ENCODE measurements at regions not wholly inside any gene's neighbourhood (a gene's known extent, or its start where the extent isn't known, plus 50 kb on each side); places are given as distances from the start of the nearest gene placed in this dataset.
"Not testable (repeated sequence)": the region's sequence is repeated elsewhere in the genome, so short reads cannot be mapped to it uniquely, and the experiment has no call there.

DNA sequence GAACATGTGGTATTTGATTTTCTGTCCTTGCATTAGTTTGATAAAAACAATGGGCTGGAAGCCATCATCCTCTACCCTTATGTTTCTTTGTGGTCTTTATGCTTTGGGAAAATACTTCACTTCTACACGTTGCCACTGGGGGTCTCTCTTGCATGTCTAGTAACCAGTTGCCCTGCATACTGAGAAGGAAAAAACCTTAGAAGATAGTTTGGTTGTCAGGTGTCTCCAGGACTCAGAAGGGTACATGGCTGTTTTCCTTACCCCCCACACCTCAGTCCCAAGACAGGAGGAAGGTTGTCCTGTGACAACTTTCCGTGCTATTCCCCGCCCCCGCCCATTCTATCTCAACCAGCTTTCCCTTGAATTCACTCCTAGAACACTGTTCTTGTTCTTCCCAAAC lies 62.1 kb upstream of the LANCL3 start:
- intact Hi-C loops (cut with micrococcal nuclease; ENCODE audit: unreplicated experiment): loop anchor here (1.0 to 10.0 kb wide), 2 partner anchors 225 to 316 kb away; no protein-coding TSS in a partner anchor

DNA sequence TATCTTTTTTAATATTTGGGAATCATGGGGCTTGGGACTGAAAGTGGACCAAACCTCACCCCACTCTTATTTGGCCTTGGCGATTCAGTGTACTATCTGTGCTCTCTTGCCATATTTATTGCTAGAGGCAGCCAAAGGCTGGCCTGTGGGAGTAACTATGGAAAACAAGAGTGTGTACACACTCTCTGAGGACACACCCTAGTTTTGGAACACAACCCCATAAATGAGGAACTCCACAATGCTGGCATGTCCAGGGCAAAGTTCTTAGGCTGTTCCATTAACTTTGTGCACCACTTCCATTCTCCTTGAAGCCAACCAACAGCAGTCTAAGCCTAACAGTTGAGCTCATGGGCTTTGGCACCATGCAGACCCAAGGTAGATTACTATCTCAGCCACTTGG lies 54.9 kb upstream of the LANCL3 start:
- intact Hi-C loops (cut with micrococcal nuclease; ENCODE audit: unreplicated experiment); H3K27ac Mint-ChIP-seq (ENCODE audit: unreplicated experiment); DNase-seq; BruUV-seq (replicated peaks); H3K36me3 Mint-ChIP-seq (ENCODE audit: insufficient read depth, unreplicated experiment); CTCF ChIA-PET; H3K9me3 Mint-ChIP-seq (ENCODE audit: low read depth, unreplicated experiment); H3K4me1 Mint-ChIP-seq (ENCODE audit: low read depth, unreplicated experiment); H3K4me3 Mint-ChIP-seq (ENCODE audit: low read depth, unreplicated experiment); H3K27me3 Mint-ChIP-seq (ENCODE audit: unreplicated experiment): not testable (repeated sequence)

More for the DNA sequence above, 62.1 kb upstream of the LANCL3 start:
- no peaks in the 10 kb centered on the region for H3K4me1 Mint-ChIP-seq (ENCODE audit: low read depth, unreplicated experiment)
- no peak overlapping the region for H3K27ac Mint-ChIP-seq (ENCODE audit: unreplicated experiment)
- H3K27me3 Mint-ChIP-seq (ENCODE audit: unreplicated experiment): no peaks in the 10 kb centered on the region
- H3K36me3 Mint-ChIP-seq (ENCODE audit: insufficient read depth, unreplicated experiment): no peaks in the 10 kb centered on the region
- no peak overlapping the region for H3K4me3 Mint-ChIP-seq (ENCODE audit: low read depth, unreplicated experiment)
- CTCF ChIA-PET: interaction anchor here (0.5 kb wide), 1 partner anchor 233 kb away, joined by 3 read pairs; no protein-coding TSS in a partner anchor
- TF ChIP-seq, protein P1, sequence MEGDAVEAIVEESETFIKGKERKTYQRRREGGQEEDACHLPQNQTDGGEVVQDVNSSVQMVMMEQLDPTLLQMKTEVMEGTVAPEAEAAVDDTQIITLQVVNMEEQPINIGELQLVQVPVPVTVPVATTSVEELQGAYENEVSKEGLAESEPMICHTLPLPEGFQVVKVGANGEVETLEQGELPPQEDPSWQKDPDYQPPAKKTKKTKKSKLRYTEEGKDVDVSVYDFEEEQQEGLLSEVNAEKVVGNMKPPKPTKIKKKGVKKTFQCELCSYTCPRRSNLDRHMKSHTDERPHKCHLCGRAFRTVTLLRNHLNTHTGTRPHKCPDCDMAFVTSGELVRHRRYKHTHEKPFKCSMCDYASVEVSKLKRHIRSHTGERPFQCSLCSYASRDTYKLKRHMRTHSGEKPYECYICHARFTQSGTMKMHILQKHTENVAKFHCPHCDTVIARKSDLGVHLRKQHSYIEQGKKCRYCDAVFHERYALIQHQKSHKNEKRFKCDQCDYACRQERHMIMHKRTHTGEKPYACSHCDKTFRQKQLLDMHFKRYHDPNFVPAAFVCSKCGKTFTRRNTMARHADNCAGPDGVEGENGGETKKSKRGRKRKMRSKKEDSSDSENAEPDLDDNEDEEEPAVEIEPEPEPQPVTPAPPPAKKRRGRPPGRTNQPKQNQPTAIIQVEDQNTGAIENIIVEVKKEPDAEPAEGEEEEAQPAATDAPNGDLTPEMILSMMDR (IDR thresholded peaks at IDR 0.05; ENCODE audit: unreplicated experiment): no peak
- no TSS peak for BruUV-seq (replicated peaks)
- H3K9me3 Mint-ChIP-seq (ENCODE audit: low read depth, unreplicated experiment): no peaks in the 10 kb centered on the region
- DNase-seq: peak; percentile 18

DNA sequence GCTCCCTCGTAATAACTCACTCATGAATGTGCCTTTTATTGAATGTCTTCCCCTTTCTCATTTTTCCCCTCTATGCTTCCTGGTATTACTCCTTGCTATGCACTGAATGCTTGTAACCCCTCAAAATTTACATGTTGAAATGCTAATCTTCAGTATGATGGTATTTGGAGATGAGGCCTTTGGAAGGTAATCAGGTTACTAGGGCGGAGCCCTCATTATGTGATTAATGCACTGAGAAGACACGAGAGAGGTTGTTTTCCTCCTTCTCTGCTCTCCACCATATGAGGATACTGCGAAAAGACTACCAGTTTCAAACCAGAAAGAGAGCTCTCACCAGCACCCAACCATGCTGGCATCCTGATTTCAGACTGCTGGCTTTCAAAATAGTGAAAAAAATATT lies 52.2 kb upstream of the LANCL3 start:
- H3K27me3 Mint-ChIP-seq (ENCODE audit: unreplicated experiment); DNase-seq; H3K4me1 Mint-ChIP-seq (ENCODE audit: low read depth, unreplicated experiment); BruUV-seq (replicated peaks); CTCF ChIA-PET; H3K4me3 Mint-ChIP-seq (ENCODE audit: low read depth, unreplicated experiment); H3K9me3 Mint-ChIP-seq (ENCODE audit: low read depth, unreplicated experiment); intact Hi-C loops (cut with micrococcal nuclease; ENCODE audit: unreplicated experiment); H3K36me3 Mint-ChIP-seq (ENCODE audit: insufficient read depth, unreplicated experiment); H3K27ac Mint-ChIP-seq (ENCODE audit: unreplicated experiment): not testable (repeated sequence)

DNA sequence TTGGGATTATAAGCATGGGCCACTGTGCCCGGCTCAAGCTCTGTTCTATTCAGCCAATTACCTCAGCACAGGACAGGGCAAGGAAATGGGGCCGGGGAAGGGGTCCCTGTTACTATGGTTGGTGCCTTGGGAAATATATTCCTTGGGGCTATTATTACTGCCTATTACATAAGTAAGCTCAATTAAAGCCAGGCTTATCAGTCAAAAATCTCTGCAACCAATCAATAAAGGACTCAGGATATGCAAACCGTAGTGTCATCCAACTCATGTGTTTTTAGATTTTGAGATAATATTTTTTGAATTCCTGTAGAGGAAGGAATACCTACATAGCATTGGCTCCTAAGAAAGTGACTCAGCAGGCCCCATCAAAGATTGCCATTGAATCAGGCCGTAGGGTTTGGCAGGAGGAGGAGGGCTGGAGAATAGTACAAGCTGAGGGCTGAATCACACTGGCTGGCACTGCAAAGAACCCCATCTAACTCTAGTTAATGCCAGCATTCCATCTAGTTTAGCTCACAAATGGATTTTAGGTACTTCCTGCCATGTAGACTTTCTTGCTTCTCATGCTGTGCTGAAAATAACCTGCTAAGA lies 50.5 kb upstream of the LANCL3 start:
- intact Hi-C loops (cut with micrococcal nuclease; ENCODE audit: unreplicated experiment); H3K9me3 Mint-ChIP-seq (ENCODE audit: low read depth, unreplicated experiment); BruUV-seq (replicated peaks); H3K36me3 Mint-ChIP-seq (ENCODE audit: insufficient read depth, unreplicated experiment); H3K4me1 Mint-ChIP-seq (ENCODE audit: low read depth, unreplicated experiment); H3K4me3 Mint-ChIP-seq (ENCODE audit: low read depth, unreplicated experiment); H3K27me3 Mint-ChIP-seq (ENCODE audit: unreplicated experiment): not testable (repeated sequence)
- H3K27ac Mint-ChIP-seq (ENCODE audit: unreplicated experiment): peak overlapping the region; percentile 42
- CTCF ChIA-PET: interaction anchor here (0.7 kb wide), 1 partner anchor 166 kb away, joined by 3 read pairs; no protein-coding TSS in a partner anchor
- DNase-seq: peak; percentile 59
